OCI-LY3 (cell line): ENCODE measurements at regions not wholly inside any gene's neighbourhood (a gene's known extent, or its start where the extent isn't known, plus 50 kb on each side); places are given as distances from the start of the nearest gene placed in this dataset.

ENCODE experiments used
- H2AFZ ChIP-seq: fragments of 200-600, 300-600 bp; shearing (Covaris generic); 2 replicates; pipeline ENCODE4 v1.6.0; 2014; ENCODE audit warnings: antibody characterized with exemption, low read depth, low read length
- H3K27ac ChIP-seq: fragments of 200-600, 300-600 bp; sonication (generic); 2 replicates; pipeline ENCODE4 v1.5.1; 2014; ENCODE audit warnings: mild to moderate bottlenecking, low read length, moderate library complexity, mixed read lengths
- H3K27me3 ChIP-seq: fragments of 200-600, 300-600 bp; sonication (generic); 2 replicates; pipeline ENCODE4 v1.6.1; 2014; ENCODE audit warnings: low read depth, low read length, mixed read lengths
- H3K36me3 ChIP-seq: fragments of 200-600, 300-600 bp; sonication (generic); replicated peaks from 2 replicates; pipeline ENCODE3; 2014; ENCODE audit warnings: low read depth, low read length, mixed read lengths
- H3K4me1 ChIP-seq: fragments of 300-600, 200-600 bp; sonication (generic); 2 replicates; pipeline ENCODE4 v1.6.1; 2014; ENCODE audit warnings: low read length, mixed read lengths
- H3K4me2 ChIP-seq: fragments of 200-600, 300-600 bp; sonication (generic); 2 replicates; pipeline ENCODE4 v1.6.1; 2014; ENCODE audit warnings: low read length, mixed read lengths
- H3K4me3 ChIP-seq: fragments of 300-600, 200-600 bp; sonication (generic); 2 replicates; pipeline ENCODE4 v1.5.1; 2014; ENCODE audit warnings: antibody characterized with exemption, mild to moderate bottlenecking, low read length, moderate library complexity
- H3K79me2 ChIP-seq: fragments of 300-600, 200-600 bp; shearing (Covaris generic); 2 replicates; pipeline ENCODE4 v1.6.1; 2014; ENCODE audit warnings: mild to moderate bottlenecking, low read length, mixed read lengths
- H3K9ac ChIP-seq: fragments of 300-600, 200-600 bp; shearing (Covaris generic); 2 replicates; pipeline ENCODE4 v1.6.0; 2014; ENCODE audit warnings: mild to moderate bottlenecking, low read length, moderate library complexity
- H3K9me3 ChIP-seq: fragments of 200-600, 300-600 bp; shearing (Covaris generic); 2 replicates; pipeline ENCODE4 v1.6.1; 2014; ENCODE audit warnings: low read length, mixed read lengths; ENCODE audit not compliant: insufficient read depth
- H4K20me1 ChIP-seq: fragments of 200-600, 300-600 bp; sonication (generic); 2 replicates; pipeline ENCODE4 v1.6.1; 2016; ENCODE audit warnings: low read length, mixed read lengths; ENCODE audit not compliant: insufficient read depth
- CTCF ChIP-seq: fragments of 200-600, 300-600 bp; sonication (generic); IDR thresholded peaks from 2 replicates; pipeline ENCODE4 v1.5.1; 2014; ENCODE audit warnings: antibody characterized with exemption, low read length, low read depth
- EZH2phosphoT487 ChIP-seq: fragments of 200-600 bp; shearing (Covaris generic); IDR thresholded peaks from 2 replicates; pipeline ENCODE4 v1.6.1; 2018; ENCODE audit warnings: antibody characterized with exemption, mixed run types, low read depth

GRCh38 chr17:79487149-79487548, 123.7 kb downstream of the RBFOX3 start:
- H3K4me3 ChIP-seq = no peak overlapping the region
- H3K27me3 ChIP-seq = peaks cover 29% of the 10 kb centered on the region
- no peak overlapping the region for H3K4me2 ChIP-seq
- H3K4me1 ChIP-seq = peaks cover 3% of the 10 kb centered on the region
- H3K9me3 ChIP-seq = no peaks in the 10 kb centered on the region
- H4K20me1 ChIP-seq = no peaks in the 10 kb centered on the region
- H3K27ac ChIP-seq = no peak overlapping the region
- no peak for TF ChIP-seq CTCF
- no peak for TF ChIP-seq EZH2phosphoT487
- no peaks in the 10 kb centered on the region for H3K79me2 ChIP-seq
- H2AFZ ChIP-seq = no peak overlapping the region
- H3K36me3 ChIP-seq = no peaks in the 10 kb centered on the region
- no peak overlapping the region for H3K9ac ChIP-seq

GRCh38 chr17:79485991-79486390, 124.9 kb downstream of the RBFOX3 start:
- H4K20me1 ChIP-seq = no peaks in the 10 kb centered on the region
- no peaks in the 10 kb centered on the region for H3K79me2 ChIP-seq
- H3K27me3 ChIP-seq = peaks cover 33% of the 10 kb centered on the region
- no peaks in the 10 kb centered on the region for H3K36me3 ChIP-seq
- no peak overlapping the region for H3K4me3 ChIP-seq
- TF ChIP-seq CTCF (no peak), EZH2phosphoT487 (no peak)
- no peaks in the 10 kb centered on the region for H3K9me3 ChIP-seq
- H3K4me2 ChIP-seq = no peak overlapping the region
- no peak overlapping the region for H3K9ac ChIP-seq
- no peak overlapping the region for H3K27ac ChIP-seq
- H3K4me1 ChIP-seq = no peaks in the 10 kb centered on the region
- H2AFZ ChIP-seq = no peak overlapping the region

- no peak overlapping the region for H2AFZ ChIP-seq
- H3K36me3 ChIP-seq = no peaks in the 10 kb centered on the region
- no peaks in the 10 kb centered on the region for H4K20me1 ChIP-seq
- H3K4me2 ChIP-seq = no peak overlapping the region
- no peak overlapping the region for H3K9ac ChIP-seq
- H3K27me3 ChIP-seq = peaks cover 33% of the 10 kb centered on the region
- no peak overlapping the region for H3K4me3 ChIP-seq
- H3K79me2 ChIP-seq = no peaks in the 10 kb centered on the region
- H3K9me3 ChIP-seq = no peaks in the 10 kb centered on the region
- no peak overlapping the region for H3K27ac ChIP-seq
- no peak for TF ChIP-seq EZH2phosphoT487
- TF ChIP-seq CTCF = no peak
- H3K4me1 ChIP-seq = no peaks in the 10 kb centered on the region
Measured at GRCh38 chr17:79485419-79485985, 125.3 kb downstream of the RBFOX3 start.

GRCh38 chr17:79484600-79485418, 126.0 kb downstream of the RBFOX3 start:
- H3K4me1 ChIP-seq = no peaks in the 10 kb centered on the region
- H3K9ac ChIP-seq = no peak overlapping the region
- TF ChIP-seq CTCF (no peak), EZH2phosphoT487 (no peak)
- H3K9me3 ChIP-seq = no peaks in the 10 kb centered on the region
- no peak overlapping the region for H2AFZ ChIP-seq
- no peaks in the 10 kb centered on the region for H3K79me2 ChIP-seq
- H3K4me2 ChIP-seq = no peak overlapping the region
- no peaks in the 10 kb centered on the region for H3K36me3 ChIP-seq
- no peaks in the 10 kb centered on the region for H4K20me1 ChIP-seq
- peaks cover 26% of the 10 kb centered on the region for H3K27me3 ChIP-seq
- H3K4me3 ChIP-seq = no peak overlapping the region
- H3K27ac ChIP-seq = no peak overlapping the region
